OCI-LY1 (cell line): ENCODE measurements at regions not wholly inside any gene's neighbourhood (a gene's known extent, or its start where the extent isn't known, plus 50 kb on each side); places are given as distances from the start of the nearest gene placed in this dataset.

ENCODE experiments used
- H2AFZ ChIP-seq: fragments of 200-600 bp; sonication (generic), shearing (Covaris generic); 2 replicates; pipeline ENCODE4 v1.6.0; 2014; ENCODE audit warnings: antibody characterized with exemption, mild to moderate bottlenecking, low read length
- H3F3A ChIP-seq: fragments of 200-600 bp; sonication (generic), shearing (Covaris generic); 2 replicates; pipeline ENCODE4 v1.6.0; 2014; ENCODE audit warnings: mild to moderate bottlenecking, antibody characterized with exemption, low read length, moderate library complexity; ENCODE audit not compliant: insufficient read depth
- H3K27ac ChIP-seq: fragments of 200-600 bp; sonication (generic); 2 replicates; pipeline ENCODE4 v1.5.1; 2014; ENCODE audit warnings: low read length, mixed run types, mild to moderate bottlenecking, low read depth; ENCODE audit not compliant: poor library complexity, severe bottlenecking
- H3K27me3 ChIP-seq: fragments of 200-600 bp; sonication (generic); 2 replicates; pipeline ENCODE4 v1.6.0; 2014; ENCODE audit warnings: antibody characterized with exemption, mild to moderate bottlenecking, low read length, moderate library complexity; ENCODE audit not compliant: insufficient read depth
- H3K36me3 ChIP-seq: fragments of 200-600 bp; sonication (generic); 2 replicates; pipeline ENCODE4 v1.6.1; 2014; ENCODE audit warnings: mild to moderate bottlenecking, antibody characterized with exemption, low read length, moderate library complexity, mixed read lengths; ENCODE audit not compliant: insufficient read depth
- H3K4me1 ChIP-seq: fragments of 200-600 bp; sonication (generic); 2 replicates; pipeline ENCODE4 v1.5.1; 2014; ENCODE audit warnings: mild to moderate bottlenecking, low read length, moderate library complexity; ENCODE audit not compliant: insufficient read depth, severe bottlenecking
- H3K4me2 ChIP-seq: fragments of 200-600 bp; sonication (generic), shearing (Covaris generic); 2 replicates; pipeline ENCODE4 v1.6.1; 2014; ENCODE audit warnings: low read length
- H3K4me3 ChIP-seq: fragments of 200-600 bp; sonication (generic); 2 replicates; pipeline ENCODE4 v1.5.1; 2014; ENCODE audit warnings: low read length, low read depth, mild to moderate bottlenecking, mixed read lengths; ENCODE audit not compliant: poor library complexity, severe bottlenecking
- H3K79me2 ChIP-seq: fragments of 200-600 bp; shearing (Covaris generic); 2 replicates; pipeline ENCODE4 v1.6.1; 2016; ENCODE audit warnings: mixed run types, low read length, mixed read lengths; ENCODE audit not compliant: insufficient read depth
- H3K9ac ChIP-seq: fragments of 200-600 bp; sonication (generic), shearing (Covaris generic); 2 replicates; pipeline ENCODE4 v1.6.1; 2014; ENCODE audit warnings: mild to moderate bottlenecking, low read length, mixed read lengths
- H3K9me2 ChIP-seq: fragments of 200-600 bp; sonication (generic), shearing (Covaris generic); 2 replicates; pipeline ENCODE4 v1.6.1; 2014; ENCODE audit warnings: low read depth, mild to moderate bottlenecking, low read length, mixed read lengths
- H3K9me3 ChIP-seq: fragments of 200-600 bp; shearing (Covaris generic); 2 replicates; pipeline ENCODE4 v1.6.1; 2014; ENCODE audit warnings: low read length, mixed read lengths
- H4K20me1 ChIP-seq: fragments of 200-600 bp; sonication (generic), shearing (Covaris generic); 2 replicates; pipeline ENCODE4 v1.6.0; 2016; ENCODE audit warnings: mild to moderate bottlenecking, low read length; ENCODE audit not compliant: insufficient read depth
- EZH2 ChIP-seq: fragments of 200-600 bp; sonication (generic), shearing (Covaris generic); IDR thresholded peaks from 2 replicates; pipeline ENCODE4 v1.8.0; 2017; ENCODE audit warnings: borderline replicate concordance, mixed run types, mild to moderate bottlenecking, antibody characterized with exemption, low read length, moderate library complexity, mixed read lengths
- TF ChIP-seq, protein P1 (sequence below): fragments of 200-600 bp; sonication (generic), shearing (Covaris generic); IDR thresholded peaks from 2 replicates; pipeline ENCODE4 v1.5.1; 2017; ENCODE audit warnings: mild to moderate bottlenecking, antibody characterized with exemption, low read length, moderate library complexity, mixed read lengths

DNA sequence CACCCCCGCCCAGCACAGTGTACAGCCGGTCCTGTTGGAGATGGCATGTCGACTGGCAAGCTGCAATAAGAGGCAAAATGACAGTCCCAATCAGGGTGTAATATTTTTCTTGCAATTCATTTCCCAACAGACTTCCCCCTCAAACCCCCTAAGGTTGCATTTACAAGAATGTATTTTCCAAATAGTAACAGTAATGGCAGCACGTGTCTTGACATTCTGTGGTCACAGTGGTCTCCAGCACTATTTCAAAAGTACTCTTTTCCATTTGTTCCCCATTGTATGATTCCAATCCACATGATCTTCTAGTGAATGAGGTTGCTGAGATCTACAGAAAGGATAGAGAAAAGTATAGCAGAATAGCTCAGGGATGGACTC, 97.8 kb upstream of the CARMIL1 start:
- Histone ChIP-seq H4K20me1 (no peaks in the 10 kb centered on the region), H3K4me3 (no peak overlapping the region), H3F3A (no peaks in the 10 kb centered on the region), H3K9me3 (no peaks in the 10 kb centered on the region), H2AFZ (no peak overlapping the region), H3K4me1 (peaks cover 14% of the 10 kb centered on the region), H3K27me3 (no peaks in the 10 kb centered on the region), H3K4me2 (no peak overlapping the region), H3K9me2 (no peaks in the 10 kb centered on the region), H3K27ac (no peak overlapping the region), H3K79me2 (no peaks in the 10 kb centered on the region), H3K9ac (no peak overlapping the region), H3K36me3 (no peaks in the 10 kb centered on the region)
- TF ChIP-seq, protein P1, sequence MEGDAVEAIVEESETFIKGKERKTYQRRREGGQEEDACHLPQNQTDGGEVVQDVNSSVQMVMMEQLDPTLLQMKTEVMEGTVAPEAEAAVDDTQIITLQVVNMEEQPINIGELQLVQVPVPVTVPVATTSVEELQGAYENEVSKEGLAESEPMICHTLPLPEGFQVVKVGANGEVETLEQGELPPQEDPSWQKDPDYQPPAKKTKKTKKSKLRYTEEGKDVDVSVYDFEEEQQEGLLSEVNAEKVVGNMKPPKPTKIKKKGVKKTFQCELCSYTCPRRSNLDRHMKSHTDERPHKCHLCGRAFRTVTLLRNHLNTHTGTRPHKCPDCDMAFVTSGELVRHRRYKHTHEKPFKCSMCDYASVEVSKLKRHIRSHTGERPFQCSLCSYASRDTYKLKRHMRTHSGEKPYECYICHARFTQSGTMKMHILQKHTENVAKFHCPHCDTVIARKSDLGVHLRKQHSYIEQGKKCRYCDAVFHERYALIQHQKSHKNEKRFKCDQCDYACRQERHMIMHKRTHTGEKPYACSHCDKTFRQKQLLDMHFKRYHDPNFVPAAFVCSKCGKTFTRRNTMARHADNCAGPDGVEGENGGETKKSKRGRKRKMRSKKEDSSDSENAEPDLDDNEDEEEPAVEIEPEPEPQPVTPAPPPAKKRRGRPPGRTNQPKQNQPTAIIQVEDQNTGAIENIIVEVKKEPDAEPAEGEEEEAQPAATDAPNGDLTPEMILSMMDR = no peak
- TF ChIP-seq EZH2 = no peak

DNA sequence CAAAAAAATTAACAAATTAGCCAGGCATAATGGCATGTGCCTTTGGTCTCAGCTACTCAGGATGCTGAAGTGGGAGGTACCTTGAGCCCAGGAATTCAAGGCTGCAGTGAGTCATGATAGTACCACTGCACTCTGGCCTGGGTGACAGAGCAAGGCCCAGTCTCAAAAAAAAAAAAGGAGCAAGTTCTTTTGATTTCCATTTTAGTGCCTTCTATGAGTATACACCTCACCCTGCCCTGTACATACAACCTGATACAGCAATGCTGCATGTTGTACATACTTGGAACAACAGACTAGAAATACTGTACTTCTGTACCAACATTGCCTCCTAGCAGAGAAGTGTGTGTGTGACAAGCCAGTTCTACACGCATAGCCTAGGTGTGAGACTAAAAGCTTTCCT, 97.3 kb upstream of the CARMIL1 start:
- Histone ChIP-seq H3F3A (no peaks in the 10 kb centered on the region), H3K9me2 (no peaks in the 10 kb centered on the region), H3K4me1 (peaks cover 14% of the 10 kb centered on the region), H3K4me2 (no peak overlapping the region), H3K36me3 (no peaks in the 10 kb centered on the region), H3K9me3 (no peaks in the 10 kb centered on the region), H2AFZ (no peak overlapping the region), H4K20me1 (no peaks in the 10 kb centered on the region), H3K27me3 (no peaks in the 10 kb centered on the region), H3K9ac (no peak overlapping the region), H3K4me3 (no peak overlapping the region), H3K79me2 (no peaks in the 10 kb centered on the region), H3K27ac (no peak overlapping the region)
- TF ChIP-seq, protein P1 = no peak
- TF ChIP-seq EZH2 = no peak

DNA sequence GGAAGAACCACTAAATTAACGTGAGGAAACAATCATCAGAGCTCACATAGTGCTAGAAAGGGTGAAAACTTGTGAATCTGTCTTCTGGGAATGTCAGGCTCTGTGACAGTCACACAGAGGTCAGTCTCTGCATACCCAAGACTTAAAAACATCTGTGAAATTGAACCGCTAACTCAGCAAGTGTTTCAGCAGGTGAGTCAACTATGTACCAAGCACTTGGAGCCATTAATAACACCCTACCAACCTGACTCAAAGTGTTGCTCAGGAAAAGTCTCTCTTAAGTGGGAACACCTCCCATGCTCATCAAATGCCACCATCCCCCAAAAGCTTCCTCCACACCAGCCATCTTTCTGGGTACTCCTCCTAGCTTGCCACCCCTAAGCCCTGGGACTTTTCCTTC, 92.3 kb upstream of the CARMIL1 start:
- Histone ChIP-seq H3K9me2 (no peaks in the 10 kb centered on the region), H2AFZ (no peak overlapping the region), H3K27me3 (no peaks in the 10 kb centered on the region; the same call in 1 of the 2 replicates), H3K4me1 (no peaks in the 10 kb centered on the region), H3K4me3 (no peak overlapping the region), H3K79me2 (no peaks in the 10 kb centered on the region), H4K20me1 (no peaks in the 10 kb centered on the region), H3K4me2 (no peak overlapping the region), H3K9me3 (no peaks in the 10 kb centered on the region), H3K27ac (no peak overlapping the region), H3K36me3 (no peaks in the 10 kb centered on the region), H3K9ac (no peak overlapping the region), H3F3A (no peaks in the 10 kb centered on the region)
- no peak for TF ChIP-seq EZH2
- TF ChIP-seq, protein P1 = no peak
